Progenitor cell of endocrine pancreas (in vitro differentiated cells): ENCODE measurements at regions not wholly inside any gene's neighbourhood (a gene's known extent, or its start where the extent isn't known, plus 50 kb on each side); places are given as distances from the start of the nearest gene placed in this dataset.

Experiments used
- DNase-seq: peaks from one replicate; pipeline ENCODE4 v3.0.0; 2021; ENCODE audit warnings: low spot score; ENCODE audit not compliant: unreplicated experiment
- H3K27ac Mint-ChIP-seq: 2 replicates; pipeline ENCODE4 v1.8.0; 2021; ENCODE audit warnings: mild to moderate bottlenecking, moderate library complexity, mixed read lengths
- H3K27me3 Mint-ChIP-seq: 2 replicates; pipeline ENCODE4 v1.8.0; 2021; ENCODE audit warnings: mixed read lengths
- H3K36me3 Mint-ChIP-seq: 2 replicates; pipeline ENCODE4 v1.8.0; 2022; ENCODE audit warnings: mixed read lengths; ENCODE audit not compliant: insufficient read depth
- H3K4me1 Mint-ChIP-seq: 2 replicates; pipeline ENCODE4 v1.8.0; 2021; ENCODE audit warnings: low read depth, mixed read lengths
- H3K4me3 Mint-ChIP-seq: 2 replicates; pipeline ENCODE4 v1.8.0; 2021; ENCODE audit warnings: low read depth, mild to moderate bottlenecking, moderate library complexity, mixed read lengths
- H3K9me3 Mint-ChIP-seq: 2 replicates; pipeline ENCODE4 v1.8.0; 2021; ENCODE audit warnings: low read depth, mixed read lengths
- CTCF ChIP-seq: fragments of 200-600 bp; sonication (generic); IDR thresholded peaks from one replicate; pipeline ENCODE4 v1.5.0; 2021; ENCODE audit warnings: antibody characterized with exemption, mild to moderate bottlenecking; ENCODE audit not compliant: unreplicated experiment

GRCh38 chr1:181326348-181326747 lies 157.0 kb upstream of the CACNA1E start:
- H3K27ac Mint-ChIP-seq, result no peak overlapping the region
- no peaks in the 10 kb centered on the region for H3K4me1 Mint-ChIP-seq
- no peak for DNase-seq
- H3K4me3 Mint-ChIP-seq, result no peak overlapping the region
- no peak for TF ChIP-seq CTCF
- H3K36me3 Mint-ChIP-seq, result no peaks in the 10 kb centered on the region
- H3K9me3 Mint-ChIP-seq, result no peaks in the 10 kb centered on the region
- peaks cover 76% of the 10 kb centered on the region for H3K27me3 Mint-ChIP-seq

GRCh38 chr1:181327796-181328195 lies 155.5 kb upstream of the CACNA1E start:
- TF ChIP-seq CTCF, result no peak
- no peaks in the 10 kb centered on the region for H3K9me3 Mint-ChIP-seq
- H3K27ac Mint-ChIP-seq, result no peak overlapping the region
- H3K27me3 Mint-ChIP-seq, result peaks cover 65% of the 10 kb centered on the region
- H3K4me3 Mint-ChIP-seq, result no peak overlapping the region
- no peaks in the 10 kb centered on the region for H3K36me3 Mint-ChIP-seq
- no peaks in the 10 kb centered on the region for H3K4me1 Mint-ChIP-seq
- no peak for DNase-seq

- no peak for TF ChIP-seq CTCF
- no peak for DNase-seq
- Mint-ChIP-seq H3K4me3 (no peak overlapping the region), H3K27me3 (peaks cover 7% of the 10 kb centered on the region), H3K27ac (no peak overlapping the region), H3K4me1 (no peaks in the 10 kb centered on the region), H3K9me3 (peaks cover 4% of the 10 kb centered on the region), H3K36me3 (no peaks in the 10 kb centered on the region)
Measured at GRCh38 chr1:181334724-181335123, 148.6 kb upstream of the CACNA1E start.

GRCh38 chr1:181335631-181336030 lies 147.7 kb upstream of the CACNA1E start:
- peaks cover 6% of the 10 kb centered on the region for H3K27me3 Mint-ChIP-seq
- no peak for TF ChIP-seq CTCF
- no peak overlapping the region for H3K27ac Mint-ChIP-seq
- no peak for DNase-seq
- no peak overlapping the region for H3K4me3 Mint-ChIP-seq
- H3K4me1 Mint-ChIP-seq, result no peaks in the 10 kb centered on the region
- H3K36me3 Mint-ChIP-seq, result no peaks in the 10 kb centered on the region
- H3K9me3 Mint-ChIP-seq, result peaks cover 4% of the 10 kb centered on the region

GRCh38 chr1:181341026-181341632 lies 142.2 kb upstream of the CACNA1E start:
- TF ChIP-seq CTCF, result no peak
- no peak for DNase-seq
- Mint-ChIP-seq H3K4me3 (no peak overlapping the region), H3K27me3 (peaks cover 39% of the 10 kb centered on the region), H3K36me3 (no peaks in the 10 kb centered on the region), H3K27ac (no peak overlapping the region), H3K4me1 (no peaks in the 10 kb centered on the region), H3K9me3 (peaks cover 4% of the 10 kb centered on the region)
